ENCODE measurements at regions not wholly inside any gene's neighbourhood (a gene's known extent, or its start where the extent isn't known, plus 50 kb on each side); places are given as distances from the start of the nearest gene placed in this dataset.
"Not testable (repeated sequence)": the region's sequence is repeated elsewhere in the genome, so short reads cannot be mapped to it uniquely, and the experiment has no call there.

GRCh38 chr1:220475608-220476007 is 52.3 kb upstream of the MARK1 start:
- not testable (repeated sequence) for ATAC-seq, FAIRE-seq

GRCh38 chr1:220475141-220475540 is 52.8 kb upstream of the MARK1 start:
- H3K27ac ChIP-seq; H3K4me3 ChIP-seq; intact Hi-C loops (cut with DNase I); H3K36me3 ChIP-seq; H3K27me3 ChIP-seq; ATAC-seq; DNase-seq; H3K4me1 ChIP-seq; H3K9me3 ChIP-seq; FAIRE-seq: not testable (repeated sequence)
- 85 to 91% methylated on average over 8 of the region's 8 CpGs for WGBS, 2 donors

More at GRCh38 chr1:220475608-220476007, 52.3 kb upstream of the MARK1 start:
- H3K27me3 ChIP-seq; H3K4me3 ChIP-seq; H3K36me3 ChIP-seq; H3K27ac ChIP-seq; H3K9me3 ChIP-seq; intact Hi-C loops (cut with DNase I); H3K4me1 ChIP-seq: not testable (repeated sequence)
- DNase-seq, result peak in 1 of 6 donors; percentile 51
- WGBS, 2 donors, result 91 to 94% methylated on average over 13 to 34 of the region's 35 CpGs

GRCh38 chr1:220473440-220473839 is 54.5 kb upstream of the MARK1 start:
- 88 to 100% methylated on average over 2 of the region's 2 CpGs for WGBS, 2 donors
- Histone ChIP-seq H3K36me3 (no peaks in the 10 kb centered on the region), H3K4me1 (no peaks in the 10 kb centered on the region), H3K4me3 (no peak overlapping the region), H3K9me3 (no peaks in the 10 kb centered on the region), H3K27me3 (no peaks in the 10 kb centered on the region), H3K27ac (no peak overlapping the region)
- TF ChIP-seq CTCF (IDR thresholded peaks at IDR 0.05), result no peak
- ATAC-seq (no peak), DNase-seq (no peak), FAIRE-seq (no peak)
- intact Hi-C loops (cut with DNase I), result no loop called here

GRCh38 chr1:220462752-220463151 is 65.2 kb upstream of the MARK1 start:
- intact Hi-C loops (cut with DNase I), result no loop called here
- no peaks in the 10 kb centered on the region for H3K36me3 ChIP-seq
- no peak for TF ChIP-seq CTCF (IDR thresholded peaks at IDR 0.05)
- H3K27me3 ChIP-seq, result no peaks in the 10 kb centered on the region
- no peak overlapping the region for H3K27ac ChIP-seq
- 57 to 73% methylated on average over 11 of the region's 11 CpGs for WGBS, 2 donors
- no peaks in the 10 kb centered on the region for H3K4me1 ChIP-seq
- H3K9me3 ChIP-seq, result no peaks in the 10 kb centered on the region
- no peak for ATAC-seq
- no peak for FAIRE-seq
- no peak for DNase-seq
- H3K4me3 ChIP-seq, result no peak overlapping the region

GRCh38 chr1:220458936-220459335 is 69.0 kb upstream of the MARK1 start:
- TF ChIP-seq CTCF (IDR thresholded peaks at IDR 0.05), result no peak
- DNase-seq (no peak), ATAC-seq (no peak), FAIRE-seq (no peak)
- no peaks in the 10 kb centered on the region for H3K9me3 ChIP-seq
- H3K36me3 ChIP-seq, result no peaks in the 10 kb centered on the region
- intact Hi-C loops (cut with DNase I), result no loop called here
- H3K27me3 ChIP-seq, result no peaks in the 10 kb centered on the region
- H3K4me3 ChIP-seq, result no peak overlapping the region
- H3K27ac ChIP-seq, result no peak overlapping the region
- no peaks in the 10 kb centered on the region for H3K4me1 ChIP-seq

GRCh38 chr1:220457957-220458609 is 69.9 kb upstream of the MARK1 start:
- intact Hi-C loops (cut with DNase I), result no loop called here
- Histone ChIP-seq H3K27ac (no peak overlapping the region), H3K9me3 (no peaks in the 10 kb centered on the region), H3K27me3 (no peaks in the 10 kb centered on the region), H3K4me1 (no peaks in the 10 kb centered on the region), H3K36me3 (no peaks in the 10 kb centered on the region), H3K4me3 (no peak overlapping the region)
- TF ChIP-seq CTCF (IDR thresholded peaks at IDR 0.05), result no peak
- no peak for ATAC-seq
- WGBS, 2 donors, result 69 to 78% methylated on average over 5 of the region's 5 CpGs
- FAIRE-seq, result no peak
- DNase-seq, result no peak
